B cell (primary cell): ENCODE measurements at regions not wholly inside any gene's neighbourhood (a gene's known extent, or its start where the extent isn't known, plus 50 kb on each side); places are given as distances from the start of the nearest gene placed in this dataset.

ENCODE experiments used
- ATAC-seq: fragments of 200-7000 bp; cut with Tn5 transposase; one replicate; pipeline ENCODE4 v1.10.0; 2021; ENCODE audit warnings: low read depth, mild to moderate bottlenecking, moderate number of reproducible peaks, moderate library complexity
- CTCF ChIA-PET: fragments of 350-600 bp; sonication (Branson Sonifier 250); formaldehyde crosslinking; loops from one replicate; lab custom pipeline; 2021; ENCODE audit warnings: antibody characterized with exemption, inconsistent platforms; lab: Charles Lee
- POLR2A ChIA-PET: fragments of 350-600 bp; sonication (Branson Sonifier 250); formaldehyde crosslinking; loops from one replicate; lab custom pipeline; 2021; ENCODE audit warnings: antibody characterized with exemption; lab: Charles Lee
- DNase-seq: peaks from one replicate; pipeline ENCODE4 v3.0.0; 2013
- H2AFZ ChIP-seq: 2 replicates; pipeline ENCODE4 v1.6.1; 2012; ENCODE audit warnings: mild to moderate bottlenecking, low read depth, low read length; ENCODE audit not compliant: insufficient read depth, poor library complexity, severe bottlenecking
- H3K27ac ChIP-seq, 2 donors: 1 replicate in 1 of 2; 2 replicates in 1 of 2; pipeline ENCODE4 v1.5.1; 2012 to 2013; ENCODE audit warnings: low read length in 2 of 2, mild to moderate bottlenecking in 2 of 2, moderate library complexity in 1 of 2
- H3K27me3 ChIP-seq, 4 experiments: fragments of 200-600 bp in 1 of 4; sonication (generic) in 1 of 4; replicated peaks in 1 of 4; 1 replicate in 2 of 4; 2 replicates in 2 of 4; pipeline versions ENCODE4 v1.6.1 to v1.7.0; 2013 to 2016; ENCODE audit warnings: low read length in 3 of 4, mild to moderate bottlenecking in 2 of 4, mixed read lengths in 1 of 4, moderate library complexity in 1 of 4; ENCODE audit not compliant: insufficient read depth in 4 of 4, control insufficient read depth in 3 of 4; ENCODE audit errors: control extremely low read depth in 1 of 4
- H3K36me3 ChIP-seq, 2 experiments: replicated peaks in 1 of 2; 1 replicate in 1 of 2; 2 replicates in 1 of 2; pipeline versions ENCODE4 v1.6.1 to v1.7.1; 2013; ENCODE audit warnings: low read length in 1 of 2; ENCODE audit not compliant: insufficient read depth in 2 of 2, control insufficient read depth in 1 of 2; ENCODE audit errors: control extremely low read depth in 1 of 2, extremely low read depth in 1 of 2
- H3K4me1 ChIP-seq, 2 donors: fragments of 200-600 bp in 1 of 2; sonication (generic) in 1 of 2; 1 replicate in 1 of 2; 2 replicates in 1 of 2; pipeline versions ENCODE4 v1.5.1 to v1.6.1; 2013 to 2017; ENCODE audit warnings: low read length in 2 of 2; ENCODE audit not compliant: control insufficient read depth in 2 of 2, insufficient read depth in 2 of 2
- H3K4me2 ChIP-seq: replicated peaks from 2 replicates; pipeline ENCODE3; 2012; ENCODE audit warnings: mild to moderate bottlenecking, low read depth, low read length; ENCODE audit not compliant: poor library complexity, severe bottlenecking
- H3K4me3 ChIP-seq, 5 experiments: fragments of 200-600 bp in 1 of 5; sonication (generic) in 1 of 5; 1 replicate in 3 of 5; 2 replicates in 2 of 5; pipeline versions ENCODE4 v1.5.1 to v1.7.0; 2011 to 2016; ENCODE audit warnings: low read length in 4 of 5, mild to moderate bottlenecking in 4 of 5, low read depth in 2 of 5, control low read depth in 1 of 5, moderate library complexity in 1 of 5; ENCODE audit not compliant: insufficient read depth in 1 of 5; ENCODE audit errors: control extremely low read depth in 1 of 5, extremely low read depth in 1 of 5
- H3K79me2 ChIP-seq: fragments of 200-600 bp; sonication (generic); one replicate; pipeline ENCODE4 v1.6.0; 2016; ENCODE audit warnings: low read length; ENCODE audit not compliant: control insufficient read depth, insufficient read depth
- H3K9ac ChIP-seq: fragments of 200-600 bp; sonication (generic); 2 replicates; pipeline ENCODE4 v1.6.1; 2017; ENCODE audit warnings: mild to moderate bottlenecking, low read length, moderate library complexity
- H3K9me3 ChIP-seq, 3 donors: one replicate each; pipeline versions ENCODE4 v1.6.1 to v1.7.1; 2013; ENCODE audit warnings: low read length in 2 of 3; ENCODE audit not compliant: control insufficient read depth in 2 of 3, insufficient read depth in 1 of 3; ENCODE audit errors: control extremely low read depth in 1 of 3
- H4K20me1 ChIP-seq: 2 replicates; pipeline ENCODE4 v1.6.0; 2012; ENCODE audit warnings: mild to moderate bottlenecking, low read length; ENCODE audit not compliant: insufficient read depth, control insufficient read depth, poor library complexity, severe bottlenecking
- H3K27ac Mint-ChIP-seq: one replicate; pipeline ENCODE4 v1.8.0; 2021; ENCODE audit warnings: mixed read lengths
- H3K27me3 Mint-ChIP-seq: one replicate; pipeline ENCODE4 v1.8.0; 2021; ENCODE audit warnings: mixed read lengths
- H3K4me1 Mint-ChIP-seq: one replicate; pipeline ENCODE4 v1.8.0; 2021; ENCODE audit warnings: mixed read lengths
- H3K4me3 Mint-ChIP-seq: one replicate; pipeline ENCODE4 v1.8.0; 2021; ENCODE audit warnings: mixed read lengths
- H3K9me3 Mint-ChIP-seq: one replicate; pipeline ENCODE4 v1.8.0; 2022; ENCODE audit warnings: mixed read lengths; ENCODE audit not compliant: insufficient read depth
- EZH2 ChIP-seq: IDR thresholded peaks from 2 replicates; pipeline ENCODE4 v1.6.1; 2012; ENCODE audit warnings: borderline replicate concordance, low read depth, mild to moderate bottlenecking, moderate library complexity, low read length; ENCODE audit not compliant: insufficient read depth, poor library complexity, severe bottlenecking
- WGBS: methylation state at CpG from one replicate; pipeline ENCODE4 v1.1.5; 2013; ENCODE audit warnings: missing lambda C conversion rate; ENCODE audit not compliant: insufficient coverage; 5-methylcytosine and 5-hydroxymethylcytosine counted together
- intact Hi-C: fragments of 100-400 bp; cut with micrococcal nuclease; formaldehyde crosslinking; loops from one replicate; pipeline ENCODE4 v1.10.0; 2022
- TF ChIP-seq, protein P1 (sequence below): fragments of 200-600 bp; IDR thresholded peaks from one replicate; pipeline ENCODE4 v1.8.0; 2022; ENCODE audit warnings: antibody characterized with exemption, mild to moderate bottlenecking

GRCh38 chr9:87425202-87425601, 72.5 kb upstream of the DAPK1 start:
- no peak overlapping the region for H3K9ac ChIP-seq
- DNase-seq = no peak
- no peak overlapping the region for H3K4me3 ChIP-seq
- H3K9me3 Mint-ChIP-seq = peaks cover 13% of the 10 kb centered on the region
- H3K27me3 ChIP-seq = no peaks in the 10 kb centered on the region
- no peaks in the 10 kb centered on the region for H3K36me3 ChIP-seq
- peaks cover 0 to 5% (median 0%) of the 10 kb centered on the region in 3 donors for H3K9me3 ChIP-seq
- TF ChIP-seq, protein P1, sequence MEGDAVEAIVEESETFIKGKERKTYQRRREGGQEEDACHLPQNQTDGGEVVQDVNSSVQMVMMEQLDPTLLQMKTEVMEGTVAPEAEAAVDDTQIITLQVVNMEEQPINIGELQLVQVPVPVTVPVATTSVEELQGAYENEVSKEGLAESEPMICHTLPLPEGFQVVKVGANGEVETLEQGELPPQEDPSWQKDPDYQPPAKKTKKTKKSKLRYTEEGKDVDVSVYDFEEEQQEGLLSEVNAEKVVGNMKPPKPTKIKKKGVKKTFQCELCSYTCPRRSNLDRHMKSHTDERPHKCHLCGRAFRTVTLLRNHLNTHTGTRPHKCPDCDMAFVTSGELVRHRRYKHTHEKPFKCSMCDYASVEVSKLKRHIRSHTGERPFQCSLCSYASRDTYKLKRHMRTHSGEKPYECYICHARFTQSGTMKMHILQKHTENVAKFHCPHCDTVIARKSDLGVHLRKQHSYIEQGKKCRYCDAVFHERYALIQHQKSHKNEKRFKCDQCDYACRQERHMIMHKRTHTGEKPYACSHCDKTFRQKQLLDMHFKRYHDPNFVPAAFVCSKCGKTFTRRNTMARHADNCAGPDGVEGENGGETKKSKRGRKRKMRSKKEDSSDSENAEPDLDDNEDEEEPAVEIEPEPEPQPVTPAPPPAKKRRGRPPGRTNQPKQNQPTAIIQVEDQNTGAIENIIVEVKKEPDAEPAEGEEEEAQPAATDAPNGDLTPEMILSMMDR = no peak
- TF ChIP-seq EZH2 = no peak
- 83% methylated on average over 2 of the region's 2 CpGs for WGBS
- H3K4me1 Mint-ChIP-seq = no peaks in the 10 kb centered on the region
- POLR2A ChIA-PET = no interaction called here
- no peaks in the 10 kb centered on the region for H3K4me1 ChIP-seq
- H3K4me2 ChIP-seq = no peak overlapping the region
- H3K27ac Mint-ChIP-seq = no peak overlapping the region
- no peaks in the 10 kb centered on the region for H3K79me2 ChIP-seq
- intact Hi-C loops = no loop called here
- no peak for ATAC-seq
- H4K20me1 ChIP-seq = no peaks in the 10 kb centered on the region
- CTCF ChIA-PET = no interaction called here
- no peak overlapping the region for H3K4me3 Mint-ChIP-seq
- peaks cover 7% of the 10 kb centered on the region for H3K27me3 Mint-ChIP-seq
- H3K27ac ChIP-seq = no peak overlapping the region
- no peak overlapping the region for H2AFZ ChIP-seq

DNA sequence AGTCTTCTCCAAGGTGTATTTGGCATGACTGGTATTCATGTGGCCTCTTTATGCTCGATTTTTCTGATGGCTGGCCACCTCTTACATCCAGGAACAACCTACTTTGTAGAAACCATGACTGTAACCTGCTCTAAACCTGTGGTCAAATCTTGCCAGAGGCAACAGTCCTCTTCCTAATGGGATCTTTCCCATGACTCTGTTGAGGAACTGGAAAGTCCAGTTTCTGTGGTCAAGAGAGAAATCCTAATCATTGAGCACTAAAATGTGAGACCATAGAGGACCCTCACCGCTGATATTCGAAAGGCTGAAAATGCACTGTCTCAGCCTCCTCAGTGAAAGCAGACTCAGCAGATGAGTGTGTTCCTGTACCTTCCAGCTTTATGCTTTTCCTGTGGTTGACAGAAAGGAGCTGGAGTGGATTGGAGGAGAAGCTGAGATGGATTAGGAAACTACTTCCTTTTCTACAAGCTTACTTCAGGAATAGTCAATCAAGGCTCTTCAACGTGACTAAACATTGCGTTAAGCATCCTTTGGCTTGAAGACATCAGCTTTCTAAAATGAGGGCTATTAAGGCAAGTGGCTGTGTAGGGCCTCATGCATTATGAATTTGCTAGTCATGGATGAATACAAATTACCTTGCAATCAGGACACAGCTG, 69.7 kb upstream of the DAPK1 start:
- Histone ChIP-seq H3K4me3 (no peak overlapping the region), H3K79me2 (no peaks in the 10 kb centered on the region), H3K4me1 (no peaks in the 10 kb centered on the region), H3K9ac (no peak overlapping the region), H4K20me1 (no peaks in the 10 kb centered on the region), H3K36me3 (no peaks in the 10 kb centered on the region), H3K27ac (no peak overlapping the region), H2AFZ (no peak overlapping the region), H3K27me3 (no peaks in the 10 kb centered on the region), H3K4me2 (no peak overlapping the region), H3K9me3 (peaks cover 0 to 5% (median 0%) of the 10 kb centered on the region in 3 donors)
- 90% methylated on average over 3 of the region's 5 CpGs for WGBS
- peaks cover 3% of the 10 kb centered on the region for H3K27me3 Mint-ChIP-seq
- ChIA-PET CTCF (no interaction called here), POLR2A (no interaction called here)
- ATAC-seq (no peak), DNase-seq (no peak)
- no peak overlapping the region for H3K27ac Mint-ChIP-seq
- no peaks in the 10 kb centered on the region for H3K4me1 Mint-ChIP-seq
- intact Hi-C loops = no loop called here
- peaks cover 10% of the 10 kb centered on the region for H3K9me3 Mint-ChIP-seq
- H3K4me3 Mint-ChIP-seq = no peak overlapping the region
- TF ChIP-seq, protein P1 = no peak
- TF ChIP-seq EZH2 = no peak
